Neural cell (in vitro differentiated cells): ENCODE measurements at regions not wholly inside any gene's neighbourhood (a gene's known extent, or its start where the extent isn't known, plus 50 kb on each side); places are given as distances from the start of the nearest gene placed in this dataset.

Experiments
- H2AFZ ChIP-seq: fragments of 200-600, 300-800 bp; sonication (generic), shearing (Covaris generic); 2 replicates; pipeline ENCODE4 v1.6.0; 2014; ENCODE audit warnings: low read depth, mild to moderate bottlenecking, antibody characterized with exemption, low read length, moderate library complexity
- H3F3A ChIP-seq: fragments of 200-600 bp; shearing (Covaris generic); 2 replicates; pipeline ENCODE4 v1.6.1; 2016; ENCODE audit warnings: mild to moderate bottlenecking, moderate library complexity, mixed read lengths, antibody characterized with exemption, low read length; ENCODE audit not compliant: insufficient read depth, poor library complexity, severe bottlenecking
- H3K27ac ChIP-seq: fragments of 200-600, 300-800 bp; sonication (generic), shearing (Covaris generic); 2 replicates; pipeline ENCODE4 v1.5.1; 2014; ENCODE audit warnings: mild to moderate bottlenecking, low read length, moderate library complexity
- H3K27me3 ChIP-seq: fragments of 300-800, 200-600 bp; sonication (generic), shearing (Covaris generic); 2 replicates; pipeline ENCODE4 v1.6.0; 2014; ENCODE audit warnings: mild to moderate bottlenecking, low read depth, low read length, moderate library complexity; ENCODE audit not compliant: insufficient read depth
- H3K36me3 ChIP-seq: fragments of 300-800, 200-600 bp; sonication (generic), shearing (Covaris generic); 2 replicates; pipeline ENCODE4 v1.5.1; 2014; ENCODE audit warnings: mild to moderate bottlenecking, antibody characterized with exemption, low read length, moderate library complexity; ENCODE audit not compliant: insufficient read depth
- H3K4me2 ChIP-seq: fragments of 300-800, 200-600 bp; sonication (generic), shearing (Covaris generic); 2 replicates; pipeline ENCODE4 v1.6.0; 2014; ENCODE audit warnings: mild to moderate bottlenecking, low read length
- H3K4me3 ChIP-seq: fragments of 300-800, 200-600 bp; sonication (generic), shearing (Covaris generic); 2 replicates; pipeline ENCODE4 v1.5.1; 2014; ENCODE audit warnings: mild to moderate bottlenecking, low read length, moderate library complexity
- H3K79me2 ChIP-seq: fragments of 200-600 bp; shearing (Covaris generic); replicated peaks from 2 replicates; pipeline ENCODE4 v1.6.0; 2014; ENCODE audit warnings: mild to moderate bottlenecking, low read length, moderate library complexity; ENCODE audit not compliant: insufficient read depth
- H3K9ac ChIP-seq: fragments of 300-800, 200-600 bp; sonication (generic), shearing (Covaris generic); 2 replicates; pipeline ENCODE4 v1.6.1; 2016; ENCODE audit warnings: mild to moderate bottlenecking, low read length, mixed read lengths
- H3K9me2 ChIP-seq: fragments of 200-600 bp; shearing (Covaris generic); 2 replicates; pipeline ENCODE4 v1.6.1; 2016; ENCODE audit warnings: mild to moderate bottlenecking, low read length, mixed read lengths; ENCODE audit not compliant: insufficient read depth
- H3K9me3 ChIP-seq: fragments of 200-600, 300-800 bp; sonication (generic), shearing (Covaris generic); 2 replicates; pipeline ENCODE4 v1.6.1; 2016; ENCODE audit warnings: mild to moderate bottlenecking, mixed run types, low read length, moderate library complexity, mixed read lengths
- H4K20me1 ChIP-seq: fragments of 200-600 bp; shearing (Covaris generic); 2 replicates; pipeline ENCODE4 v1.6.1; 2016; ENCODE audit warnings: mild to moderate bottlenecking, mixed run types; ENCODE audit not compliant: insufficient read depth
- EP300 ChIP-seq: fragments of 450-650 bp; conservative IDR thresholded peaks from 2 replicates; pipeline ENCODE4 v1.6.1; 2014; ENCODE audit warnings: antibody characterized with exemption, mild to moderate bottlenecking, moderate library complexity; ENCODE audit not compliant: poor library complexity, severe bottlenecking
- EZH2 ChIP-seq: fragments of 200-600, 300-800 bp; shearing (Covaris generic), sonication (generic); IDR thresholded peaks from 2 replicates; pipeline ENCODE4 v1.6.1; 2014; ENCODE audit warnings: antibody characterized with exemption, low read length, borderline replicate concordance, mild to moderate bottlenecking; ENCODE audit not compliant: insufficient read depth, poor library complexity, severe bottlenecking
- MXI1 ChIP-seq: fragments of 450-650 bp; conservative IDR thresholded peaks from 2 replicates; pipeline ENCODE4 v1.6.1; 2014; ENCODE audit warnings: antibody characterized with exemption, mild to moderate bottlenecking; ENCODE audit not compliant: poor library complexity, severe bottlenecking
- POLR2AphosphoS5 ChIP-seq: IDR thresholded peaks from 2 replicates; pipeline ENCODE4 v1.6.1; 2012
- RAD21 ChIP-seq: fragments of 450-650 bp; conservative IDR thresholded peaks from 2 replicates; pipeline ENCODE4 v1.6.1; 2014; ENCODE audit warnings: antibody characterized with exemption, mild to moderate bottlenecking, moderate library complexity
- SMC3 ChIP-seq: fragments of 450-650 bp; conservative IDR thresholded peaks from 2 replicates; pipeline ENCODE4 v1.6.1; 2014; ENCODE audit warnings: antibody characterized with exemption, mild to moderate bottlenecking, moderate library complexity; ENCODE audit not compliant: poor library complexity
- TAF1 ChIP-seq: IDR thresholded peaks from 2 replicates; pipeline ENCODE4 v1.6.1; 2012; ENCODE audit warnings: low read depth
- TF ChIP-seq, protein P1 (sequence below): fragments of 450-650 bp; IDR thresholded peaks from 2 replicates; pipeline ENCODE4 v1.5.1; 2014; ENCODE audit warnings: antibody characterized with exemption, mild to moderate bottlenecking, moderate library complexity; ENCODE audit not compliant: poor library complexity, severe bottlenecking
- TF ChIP-seq, protein P2 (sequence below): IDR thresholded peaks from 2 replicates; pipeline ENCODE4 v1.6.1; 2012; ENCODE audit warnings: borderline replicate concordance

DNA sequence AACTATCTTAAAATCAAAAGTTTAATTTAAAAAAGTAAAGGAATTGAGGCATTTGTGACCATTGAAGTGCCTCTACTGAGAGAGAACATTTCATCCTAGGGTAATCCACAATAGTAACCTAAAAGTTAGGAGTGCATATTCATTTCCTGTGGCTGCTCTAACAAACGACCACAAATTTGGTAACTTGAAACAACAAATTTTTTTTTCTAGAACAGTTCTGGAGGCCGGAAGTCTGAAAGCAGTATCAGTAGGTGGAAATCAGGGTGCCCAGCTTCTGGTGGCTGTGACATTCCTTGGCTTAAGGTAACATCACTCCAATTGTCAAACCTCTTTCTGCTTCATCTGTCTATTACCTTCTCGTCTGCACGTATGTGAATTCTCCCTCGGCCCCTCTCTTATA is 67.1 kb upstream of the SSBP2 start:
- Histone ChIP-seq H3K27ac (no peak overlapping the region), H4K20me1 (no peaks in the 10 kb centered on the region), H2AFZ (no peak overlapping the region), H3K9ac (no peak overlapping the region), H3F3A (no peaks in the 10 kb centered on the region), H3K36me3 (no peaks in the 10 kb centered on the region), H3K4me3 (no peak overlapping the region), H3K27me3 (no peaks in the 10 kb centered on the region), H3K9me2 (no peaks in the 10 kb centered on the region), H3K9me3 (no peaks in the 10 kb centered on the region), H3K79me2 (no peaks in the 10 kb centered on the region), H3K4me2 (no peak overlapping the region)
- TF ChIP-seq EZH2: no peak
- no peak for TF ChIP-seq RAD21
- TF ChIP-seq, protein P1, sequence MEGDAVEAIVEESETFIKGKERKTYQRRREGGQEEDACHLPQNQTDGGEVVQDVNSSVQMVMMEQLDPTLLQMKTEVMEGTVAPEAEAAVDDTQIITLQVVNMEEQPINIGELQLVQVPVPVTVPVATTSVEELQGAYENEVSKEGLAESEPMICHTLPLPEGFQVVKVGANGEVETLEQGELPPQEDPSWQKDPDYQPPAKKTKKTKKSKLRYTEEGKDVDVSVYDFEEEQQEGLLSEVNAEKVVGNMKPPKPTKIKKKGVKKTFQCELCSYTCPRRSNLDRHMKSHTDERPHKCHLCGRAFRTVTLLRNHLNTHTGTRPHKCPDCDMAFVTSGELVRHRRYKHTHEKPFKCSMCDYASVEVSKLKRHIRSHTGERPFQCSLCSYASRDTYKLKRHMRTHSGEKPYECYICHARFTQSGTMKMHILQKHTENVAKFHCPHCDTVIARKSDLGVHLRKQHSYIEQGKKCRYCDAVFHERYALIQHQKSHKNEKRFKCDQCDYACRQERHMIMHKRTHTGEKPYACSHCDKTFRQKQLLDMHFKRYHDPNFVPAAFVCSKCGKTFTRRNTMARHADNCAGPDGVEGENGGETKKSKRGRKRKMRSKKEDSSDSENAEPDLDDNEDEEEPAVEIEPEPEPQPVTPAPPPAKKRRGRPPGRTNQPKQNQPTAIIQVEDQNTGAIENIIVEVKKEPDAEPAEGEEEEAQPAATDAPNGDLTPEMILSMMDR: no peak
- TF ChIP-seq, protein P2, sequence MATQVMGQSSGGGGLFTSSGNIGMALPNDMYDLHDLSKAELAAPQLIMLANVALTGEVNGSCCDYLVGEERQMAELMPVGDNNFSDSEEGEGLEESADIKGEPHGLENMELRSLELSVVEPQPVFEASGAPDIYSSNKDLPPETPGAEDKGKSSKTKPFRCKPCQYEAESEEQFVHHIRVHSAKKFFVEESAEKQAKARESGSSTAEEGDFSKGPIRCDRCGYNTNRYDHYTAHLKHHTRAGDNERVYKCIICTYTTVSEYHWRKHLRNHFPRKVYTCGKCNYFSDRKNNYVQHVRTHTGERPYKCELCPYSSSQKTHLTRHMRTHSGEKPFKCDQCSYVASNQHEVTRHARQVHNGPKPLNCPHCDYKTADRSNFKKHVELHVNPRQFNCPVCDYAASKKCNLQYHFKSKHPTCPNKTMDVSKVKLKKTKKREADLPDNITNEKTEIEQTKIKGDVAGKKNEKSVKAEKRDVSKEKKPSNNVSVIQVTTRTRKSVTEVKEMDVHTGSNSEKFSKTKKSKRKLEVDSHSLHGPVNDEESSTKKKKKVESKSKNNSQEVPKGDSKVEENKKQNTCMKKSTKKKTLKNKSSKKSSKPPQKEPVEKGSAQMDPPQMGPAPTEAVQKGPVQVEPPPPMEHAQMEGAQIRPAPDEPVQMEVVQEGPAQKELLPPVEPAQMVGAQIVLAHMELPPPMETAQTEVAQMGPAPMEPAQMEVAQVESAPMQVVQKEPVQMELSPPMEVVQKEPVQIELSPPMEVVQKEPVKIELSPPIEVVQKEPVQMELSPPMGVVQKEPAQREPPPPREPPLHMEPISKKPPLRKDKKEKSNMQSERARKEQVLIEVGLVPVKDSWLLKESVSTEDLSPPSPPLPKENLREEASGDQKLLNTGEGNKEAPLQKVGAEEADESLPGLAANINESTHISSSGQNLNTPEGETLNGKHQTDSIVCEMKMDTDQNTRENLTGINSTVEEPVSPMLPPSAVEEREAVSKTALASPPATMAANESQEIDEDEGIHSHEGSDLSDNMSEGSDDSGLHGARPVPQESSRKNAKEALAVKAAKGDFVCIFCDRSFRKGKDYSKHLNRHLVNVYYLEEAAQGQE: no peak
- TF ChIP-seq EP300: no peak
- no peak for TF ChIP-seq TAF1

DNA sequence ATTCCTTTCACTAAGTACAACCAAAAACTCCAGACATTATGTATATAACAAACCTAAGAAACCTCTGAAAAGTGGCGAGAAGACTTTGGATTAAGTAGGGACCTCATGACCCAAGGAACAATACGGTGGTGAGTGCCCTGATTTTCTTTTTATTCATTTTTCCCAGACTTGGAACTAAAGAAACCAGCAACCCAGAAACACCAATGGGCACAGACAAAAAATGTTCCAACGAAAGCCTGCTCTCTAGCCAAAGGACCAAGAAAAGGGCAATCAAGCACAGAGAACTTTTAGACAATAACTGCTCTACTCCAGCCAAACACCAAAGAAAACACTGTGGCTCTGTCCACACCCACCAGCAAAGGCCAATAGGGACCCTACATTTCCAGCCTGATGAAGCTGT is 66.2 kb upstream of the SSBP2 start:
- no peak for TF ChIP-seq EZH2
- no peak for TF ChIP-seq MXI1
- TF ChIP-seq SMC3: no peak
- TF ChIP-seq RAD21: no peak
- no peak for TF ChIP-seq EP300
- TF ChIP-seq, protein P1: no peak
- TF ChIP-seq, protein P2: no peak
- no peak for TF ChIP-seq POLR2AphosphoS5
- Histone ChIP-seq H3K79me2 (no peaks in the 10 kb centered on the region), H3K4me2 (no peak overlapping the region), H3K9me3 (no peaks in the 10 kb centered on the region), H3K9ac (no peak overlapping the region), H3K27me3 (no peaks in the 10 kb centered on the region), H4K20me1 (no peaks in the 10 kb centered on the region), H3K9me2 (no peaks in the 10 kb centered on the region), H3K27ac (no peak overlapping the region), H3F3A (no peaks in the 10 kb centered on the region), H2AFZ (no peak overlapping the region), H3K36me3 (no peaks in the 10 kb centered on the region), H3K4me3 (no peak overlapping the region)
